ENCODE measurements at regions not wholly inside any gene's neighbourhood (a gene's known extent, or its start where the extent isn't known, plus 50 kb on each side); places are given as distances from the start of the nearest gene placed in this dataset.

- H3K9ac ChIP-seq (replicated peaks in 1 of 4; ENCODE audit: extremely low read depth in 1 of 4, low read depth in 3 of 4, low read length in 3 of 4), result no peak overlapping the region
- no peak overlapping the region for H2BK12ac ChIP-seq (ENCODE audit: low read depth, low read length)
- no peak overlapping the region for H2BK20ac ChIP-seq (ENCODE audit: low read length)
- no peaks in the 10 kb centered on the region for H3K27me3 ChIP-seq (replicated peaks in 1 of 4; ENCODE audit: control insufficient read depth in 3 of 4, extremely low read depth in 1 of 4, insufficient read depth in 3 of 4, low read length in 3 of 4)
- no peak overlapping the region for H3K4me3 ChIP-seq (ENCODE audit: extremely low read depth in 1 of 4, insufficient read depth in 2 of 4, low read depth in 3 of 4, low read length in 4 of 4)
- no peaks in the 10 kb centered on the region for H4K20me1 ChIP-seq (replicated peaks in 1 of 2; ENCODE audit: control insufficient read depth in 1 of 2, insufficient read depth in 2 of 2, low read length in 2 of 2)
- H3K56ac ChIP-seq (replicated peaks; ENCODE audit: insufficient read length, low read depth, low read length), result no peak overlapping the region
- TF ChIP-seq TAF1 (IDR thresholded peaks at IDR 0.05; ENCODE audit: low read depth, low read length), result no peak
- TF ChIP-seq JUND (IDR thresholded peaks at IDR 0.05; ENCODE audit: low read length), result no peak
- TF ChIP-seq ZNF274 (IDR thresholded peaks at IDR 0.05; ENCODE audit: borderline replicate concordance, extremely low read depth, low read length), result no peak
- TF ChIP-seq HDAC6 (IDR thresholded peaks at IDR 0.05; ENCODE audit: low read depth, low read length), result no peak
- TF ChIP-seq SIN3A (conservative IDR thresholded peaks at IDR 0.05 in 1 of 2, IDR thresholded peaks at IDR 0.05 in 1 of 2; ENCODE audit: low read depth in 1 of 2, low read length in 2 of 2), result no peak
- no peak for TF ChIP-seq POLR2AphosphoS5 (IDR thresholded peaks at IDR 0.05; ENCODE audit: low read depth, low read length)
- TF ChIP-seq KDM1A (IDR thresholded peaks at IDR 0.05; ENCODE audit: borderline replicate concordance, low read length), result no peak
- TF ChIP-seq CHD1 (IDR thresholded peaks at IDR 0.05; ENCODE audit: low read depth, low read length), result no peak
- no peak for TF ChIP-seq JUN (IDR thresholded peaks at IDR 0.05; ENCODE audit: low read depth, low read length)
- TF ChIP-seq RNF2 (IDR thresholded peaks at IDR 0.05; ENCODE audit: borderline replicate concordance, low read depth, low read length, missing control alignments, poor library complexity, severe bottlenecking), result no peak
- TF ChIP-seq CEBPB (IDR thresholded peaks at IDR 0.05; ENCODE audit: low read depth, low read length), result no peak
- H3K18ac ChIP-seq (ENCODE audit: extremely low read depth, low read length), result no peak overlapping the region
- H3K79me1 ChIP-seq (ENCODE audit: low read depth, low read length), result no peaks in the 10 kb centered on the region
- FAIRE-seq (no peak), DNase-seq (ENCODE audit: low read depth in 1 of 2, low spot score in 2 of 2) (no peak)
- H3K4ac ChIP-seq (replicated peaks; ENCODE audit: insufficient read length, low read depth, low read length), result no peak overlapping the region
- H2AFZ ChIP-seq (ENCODE audit: low read length), result no peak overlapping the region
- H3K9me3 ChIP-seq (ENCODE audit: insufficient read depth in 2 of 2, low read depth in 1 of 2, low read length in 1 of 2), result peaks cover 0 to 6% of the 10 kb centered on the region in 2 experiments; a peak in 1 of 4 replicates
- no peaks in the 10 kb centered on the region for H3K23me2 ChIP-seq (ENCODE audit: low read depth, low read length)
- H3K4me2 ChIP-seq (ENCODE audit: insufficient read depth in 1 of 2, low read depth in 2 of 2, low read length in 2 of 2), result no peak overlapping the region
- H4K8ac ChIP-seq (ENCODE audit: extremely low read depth, insufficient read depth, low read length), result no peak overlapping the region
- no peaks in the 10 kb centered on the region for H3K79me2 ChIP-seq (ENCODE audit: control insufficient read depth in 1 of 2, insufficient read depth in 2 of 2, low read length in 2 of 2)
- H3K23ac ChIP-seq (ENCODE audit: insufficient read length), result no peak overlapping the region
- no peak overlapping the region for H4K5ac ChIP-seq (ENCODE audit: insufficient read length, low read depth, low read length)
- no peak overlapping the region for H2AK5ac ChIP-seq (ENCODE audit: low read depth, low read length)
- H3K27ac ChIP-seq (ENCODE audit: low read depth, low read length), result no peak overlapping the region
- H3K36me3 ChIP-seq (ENCODE audit: control insufficient read depth in 2 of 4, insufficient read depth in 4 of 4, low read length in 3 of 4), result no peaks in the 10 kb centered on the region
- no peak overlapping the region for H2BK5ac ChIP-seq (ENCODE audit: low read depth, low read length)
- no peak overlapping the region for H3K14ac ChIP-seq (ENCODE audit: insufficient read length)
- no peak overlapping the region for H2BK15ac ChIP-seq (ENCODE audit: low read length)
- ChIA-PET POLR2A (ENCODE audit: partially characterized antibody) (no interaction called here), CTCF (ENCODE audit: partially characterized antibody) (no interaction called here)
- no peaks in the 10 kb centered on the region; a peak in 1 of 7 replicates for H3K4me1 ChIP-seq (replicated peaks in 1 of 4; ENCODE audit: control insufficient read depth in 3 of 4, insufficient read depth in 4 of 4, low read length in 3 of 4)
- H4K91ac ChIP-seq (replicated peaks; ENCODE audit: insufficient read length, low read length), result no peak overlapping the region
- H2BK120ac ChIP-seq (replicated peaks; ENCODE audit: low read depth, low read length), result no peak overlapping the region
Measured at GRCh38 chr4:114539985-114540384, 58.6 kb upstream of the UGT8 start.

Data from H1 (cell line).